IMR-90 (cell line): ENCODE measurements at regions not wholly inside any gene's neighbourhood (a gene's known extent, or its start where the extent isn't known, plus 50 kb on each side); places are given as distances from the start of the nearest gene placed in this dataset.

Source experiments
- ATAC-seq: fragments of 200-7000 bp; cut with Tn5 transposase; 2 replicates; pipeline ENCODE4 v1.9.1; 2020; ENCODE audit warnings: low read depth, mild to moderate bottlenecking, moderate library complexity
- BruUV-seq: library from RNA; stranded (reverse); fragments of 400-500 nt; replicated peaks from 2 replicates; lab custom pipeline; 2021; lab: Mats Ljungman, UMichigan
- CTCF ChIA-PET: fragments of 300-600 bp; formaldehyde crosslinking; extraction: SDS; loops from one replicate; lab custom pipeline; 2021; ENCODE audit warnings: antibody characterized with exemption; lab: Yijun Ruan, JAX
- POLR2A ChIA-PET: fragments of 300-600 bp; sonication (Branson Sonifier 250); formaldehyde crosslinking; loops from one replicate; lab custom pipeline; 2022; ENCODE audit warnings: antibody characterized with exemption; ENCODE audit not compliant: unreplicated experiment; lab: Charles Lee
- DNase-seq: peaks from one replicate; pipeline ENCODE4 v3.0.0; 2013
- H2AFZ ChIP-seq: replicated peaks from 2 replicates; pipeline ENCODE3; 2013; ENCODE audit warnings: low read length, mild to moderate bottlenecking; ENCODE audit not compliant: poor library complexity
- H2AK5ac ChIP-seq: 2 replicates; pipeline ENCODE4 v1.6.1; 2013; ENCODE audit warnings: low read depth, low read length, inconsistent platforms
- H2AK9ac ChIP-seq: replicated peaks from 2 replicates; pipeline ENCODE3; 2013; ENCODE audit warnings: mild to moderate bottlenecking, low read depth, low read length, moderate library complexity; ENCODE audit not compliant: poor library complexity
- H2BK120ac ChIP-seq: 2 replicates; pipeline ENCODE4 v1.6.1; 2013; ENCODE audit warnings: low read depth, low read length, inconsistent platforms
- H2BK15ac ChIP-seq: 3 replicates; pipeline ENCODE4 v1.6.1; 2013; ENCODE audit warnings: low read depth, low read length, inconsistent platforms
- H2BK20ac ChIP-seq: 2 replicates; pipeline ENCODE4 v1.6.1; 2013; ENCODE audit warnings: low read depth, mild to moderate bottlenecking, inconsistent platforms, low read length, moderate library complexity
- H2BK5ac ChIP-seq: 2 replicates; pipeline ENCODE4 v1.6.1; 2013; ENCODE audit warnings: mild to moderate bottlenecking, low read depth, low read length, inconsistent platforms; ENCODE audit not compliant: poor library complexity, severe bottlenecking
- H3K14ac ChIP-seq: replicated peaks from 2 replicates; pipeline ENCODE4 v1.6.1; 2013; ENCODE audit warnings: low read depth, low read length, inconsistent platforms
- H3K18ac ChIP-seq: 2 replicates; pipeline ENCODE4 v1.6.1; 2013; ENCODE audit warnings: low read depth, low read length, control low read depth
- H3K23ac ChIP-seq: 2 replicates; pipeline ENCODE4 v1.6.1; 2013; ENCODE audit warnings: low read depth, low read length, inconsistent platforms
- H3K27ac ChIP-seq: 2 replicates; pipeline ENCODE4 v1.5.1; 2013; ENCODE audit warnings: mild to moderate bottlenecking, control low read depth, low read length; ENCODE audit not compliant: insufficient read depth
- H3K27me3 ChIP-seq: 2 replicates; pipeline ENCODE4 v1.6.1; 2013; ENCODE audit warnings: low read length; ENCODE audit not compliant: control insufficient read depth, insufficient read depth
- H3K36me3 ChIP-seq: 2 replicates; pipeline ENCODE4 v1.6.1; 2013; ENCODE audit warnings: low read length, mixed read lengths; ENCODE audit not compliant: control insufficient read depth, insufficient read depth
- H3K4ac ChIP-seq: 2 replicates; pipeline ENCODE4 v1.6.1; 2013; ENCODE audit warnings: low read depth, low read length, inconsistent platforms
- H3K4me1 ChIP-seq: 2 replicates; pipeline ENCODE4 v1.6.1; 2013; ENCODE audit warnings: low read length, mixed read lengths; ENCODE audit not compliant: control insufficient read depth, insufficient read depth
- H3K4me2 ChIP-seq: 2 replicates; pipeline ENCODE4 v1.6.1; 2013; ENCODE audit warnings: low read depth, mild to moderate bottlenecking, control low read depth, low read length, moderate library complexity
- H3K4me3 ChIP-seq: 2 replicates; pipeline ENCODE4 v1.5.1; 2013; ENCODE audit warnings: low read depth, mild to moderate bottlenecking, control low read depth, low read length, moderate library complexity; ENCODE audit not compliant: insufficient read depth
- H3K56ac ChIP-seq: 2 replicates; pipeline ENCODE4 v1.6.1; 2013; ENCODE audit warnings: low read length, inconsistent platforms; ENCODE audit not compliant: insufficient read depth; ENCODE audit errors: extremely low read depth
- H3K79me1 ChIP-seq, 2 experiments: 2 replicates each; pipeline ENCODE4 v1.6.1; 2013; ENCODE audit warnings: low read length in 2 of 2, inconsistent platforms in 1 of 2, low read depth in 1 of 2
- H3K9ac ChIP-seq: 2 replicates; pipeline ENCODE4 v1.6.1; 2013; ENCODE audit warnings: low read depth, low read length, control low read depth
- H3K9me1 ChIP-seq: 2 replicates; pipeline ENCODE4 v1.6.1; 2013; ENCODE audit warnings: low read length, inconsistent platforms; ENCODE audit not compliant: insufficient read depth
- H3K9me3 ChIP-seq: 2 replicates; pipeline ENCODE4 v1.6.1; 2013; ENCODE audit warnings: low read length; ENCODE audit not compliant: control insufficient read depth, insufficient read depth
- H4K20me1 ChIP-seq: 2 replicates; pipeline ENCODE4 v1.6.1; 2013; ENCODE audit warnings: low read length, inconsistent platforms; ENCODE audit not compliant: insufficient read depth
- H4K5ac ChIP-seq: 2 replicates; pipeline ENCODE4 v1.6.1; 2013; ENCODE audit warnings: mild to moderate bottlenecking, low read depth, low read length, control low read depth
- H4K8ac ChIP-seq, 2 experiments: 2 replicates each; pipeline ENCODE4 v1.6.1; 2013; ENCODE audit warnings: low read depth in 2 of 2, low read length in 2 of 2, control low read depth in 1 of 2, inconsistent platforms in 1 of 2
- H4K91ac ChIP-seq: 2 replicates; pipeline ENCODE4 v1.6.1; 2013; ENCODE audit warnings: low read depth, low read length, inconsistent platforms; ENCODE audit not compliant: insufficient read depth
- BHLHE40 ChIP-seq: fragments of 150-350 bp; IDR thresholded peaks from 2 replicates; pipeline ENCODE4 v1.6.1; 2016; ENCODE audit warnings: mild to moderate bottlenecking, low read depth, low read length
- CEBPB ChIP-seq: IDR thresholded peaks from 2 replicates; pipeline ENCODE4 v1.6.1; 2012; ENCODE audit warnings: low read depth, low read length, improper control_type of control experiment
- CHD1 ChIP-seq: IDR thresholded peaks from 2 replicates; pipeline ENCODE4 v1.6.1; 2012; ENCODE audit warnings: low read depth, low read length, improper control_type of control experiment
- FOS ChIP-seq: fragments of 150-350 bp; IDR thresholded peaks from 2 replicates; pipeline ENCODE4 v1.6.1; 2016; ENCODE audit warnings: low read depth, low read length
- MXI1 ChIP-seq: IDR thresholded peaks from 2 replicates; pipeline ENCODE4 v1.6.1; 2012; ENCODE audit warnings: low read depth, mild to moderate bottlenecking, low read length, moderate library complexity, borderline replicate concordance
- NFE2L2 ChIP-seq: fragments of 150-350 bp; IDR thresholded peaks from 2 replicates; pipeline ENCODE4 v1.6.1; 2016; ENCODE audit warnings: low read depth, mild to moderate bottlenecking, low read length
- POLR2A ChIP-seq: IDR thresholded peaks from 2 replicates; pipeline ENCODE4 v1.6.1; 2012; ENCODE audit warnings: mild to moderate bottlenecking, low read depth, low read length
- RCOR1 ChIP-seq: IDR thresholded peaks from 2 replicates; pipeline ENCODE4 v1.6.1; 2012; ENCODE audit warnings: mild to moderate bottlenecking, low read length, improper control_type of control experiment; ENCODE audit not compliant: insufficient replicate concordance
- SMC3 ChIP-seq: fragments of 150-350 bp; IDR thresholded peaks from 2 replicates; pipeline ENCODE4 v1.6.1; 2016; ENCODE audit warnings: low read depth, mild to moderate bottlenecking, antibody characterized with exemption, low read length, moderate library complexity
- USF2 ChIP-seq: fragments of 150-350 bp; IDR thresholded peaks from 2 replicates; pipeline ENCODE4 v1.6.1; 2017; ENCODE audit warnings: mild to moderate bottlenecking, antibody characterized with exemption, low read length, low read depth
- WGBS, 2 experiments: methylation state at CpG; one replicate each; pipeline versions ENCODE4 v1.1.5 to v1.1.7; 2013; ENCODE audit warnings: missing lambda C conversion rate in 2 of 2; ENCODE audit not compliant: insufficient read length in 1 of 2; ENCODE audit errors: extremely low coverage in 2 of 2; 5-methylcytosine and 5-hydroxymethylcytosine counted together
- dilution Hi-C: fragments of 300-500 bp; cut with HindIII; formaldehyde crosslinking; loops from one replicate; pipeline ENCODE4 v1.14.3; 2018; ENCODE audit warnings: low sequenced_read_pairs; ENCODE audit not compliant: unreplicated experiment
- in situ Hi-C: fragments of 300-500 bp; cut with MboI; formaldehyde crosslinking; loops from 3 replicates; pipeline ENCODE4 v1.14.3; 2019; ENCODE audit warnings: low sequenced_read_pairs, inconsistent platforms, mixed read lengths
- intact Hi-C: fragments of 100-400 bp; cut with micrococcal nuclease; formaldehyde crosslinking; loops from 2 replicates; pipeline ENCODE4 v1.10.0; 2022

- in situ Hi-C loops (no loop called here), dilution Hi-C loops (no loop called here), intact Hi-C loops (no loop called here)
- Histone ChIP-seq H3K9me1 (no peaks in the 10 kb centered on the region), H3K4me3 (no peak overlapping the region), H2BK120ac (no peak overlapping the region), H2BK20ac (no peak overlapping the region), H2BK15ac (no peak overlapping the region), H3K36me3 (no peaks in the 10 kb centered on the region), H3K14ac (no peak overlapping the region), H2AFZ (no peak overlapping the region), H3K9me3 (no peaks in the 10 kb centered on the region), H2AK5ac (no peak overlapping the region), H3K27ac (no peak overlapping the region), H3K18ac (no peak overlapping the region), H3K56ac (no peak overlapping the region), H2AK9ac (no peak overlapping the region), H2BK5ac (no peak overlapping the region), H3K4ac (no peak overlapping the region), H3K4me2 (no peak overlapping the region), H4K91ac (no peak overlapping the region), H4K8ac (no peak overlapping the region), H3K27me3 (peaks cover 4% of the 10 kb centered on the region; the same call in 1 of the 2 replicates), H4K5ac (no peak overlapping the region), H3K23ac (no peak overlapping the region), H4K20me1 (no peaks in the 10 kb centered on the region), H3K9ac (no peak overlapping the region), H3K79me1 (no peaks in the 10 kb centered on the region), H3K4me1 (no peaks in the 10 kb centered on the region)
- CTCF ChIA-PET = no interaction called here
- ATAC-seq (no peak), DNase-seq (no peak)
- no TSS peak for BruUV-seq
- POLR2A ChIA-PET = no interaction called here
- 35% methylated on average over 2 of the region's 11 CpGs; no CpG with 5 or more reads in 1 of the 2 experiments for WGBS, 2 experiments
- TF ChIP-seq POLR2A = no peak
- TF ChIP-seq FOS = no peak
- TF ChIP-seq RCOR1 = no peak
- TF ChIP-seq CEBPB = no peak
- TF ChIP-seq BHLHE40 = no peak
- TF ChIP-seq NFE2L2 = no peak
- TF ChIP-seq CHD1 = no peak
- TF ChIP-seq MXI1 = no peak
- TF ChIP-seq SMC3 = no peak
- TF ChIP-seq USF2 = no peak
Measured at GRCh38 chr20:47868236-47868635, 83.0 kb upstream of the SULF2 start.
